ENCODE measurements at regions not wholly inside any gene's neighbourhood (a gene's known extent, or its start where the extent isn't known, plus 50 kb on each side); places are given as distances from the start of the nearest gene placed in this dataset.
"Not testable (repeated sequence)": the region's sequence is repeated elsewhere in the genome, so short reads cannot be mapped to it uniquely, and the experiment has no call there.

DNA sequence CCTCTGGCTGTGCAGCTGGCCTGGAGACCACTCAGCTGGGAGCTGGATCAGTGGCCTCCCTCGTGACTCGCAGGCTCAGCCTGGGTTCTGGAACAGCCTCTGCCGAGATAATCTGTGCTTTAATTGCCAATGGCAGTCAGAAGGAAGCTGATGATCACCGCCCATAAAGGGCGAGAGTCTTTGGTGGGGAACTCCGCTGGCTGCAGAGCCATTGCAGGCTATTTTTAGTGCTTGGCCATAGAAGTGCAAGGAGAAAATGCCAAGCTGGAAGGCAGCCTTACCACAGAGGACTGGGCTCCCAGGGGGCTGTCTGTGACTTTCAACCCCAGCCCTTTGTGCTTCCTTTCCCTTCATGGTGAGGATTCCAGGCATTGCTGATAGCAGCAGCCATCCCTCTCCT is 62.2 kb upstream of the TENM4 start:
- FAIRE-seq = no peak

DNA sequence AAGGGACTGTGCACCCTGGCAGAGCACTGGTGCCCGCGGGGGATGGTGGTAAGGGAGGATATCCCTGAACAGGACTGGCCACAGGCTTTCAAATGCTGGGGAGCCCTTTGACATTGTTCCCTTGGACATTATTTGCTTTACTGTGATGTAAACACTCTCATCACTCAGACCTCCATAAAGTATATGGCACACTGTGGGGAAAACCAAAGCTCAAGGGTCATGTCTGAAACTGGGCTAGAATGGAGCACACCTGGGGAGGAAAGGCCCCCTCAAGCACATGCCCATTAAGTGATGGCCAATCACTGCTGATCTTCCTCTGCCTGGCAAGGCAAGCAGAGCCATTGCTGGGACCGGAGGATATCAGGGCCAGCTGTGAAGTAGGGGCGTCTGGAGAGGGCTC is 60.9 kb upstream of the TENM4 start:
- no peak for FAIRE-seq

DNA sequence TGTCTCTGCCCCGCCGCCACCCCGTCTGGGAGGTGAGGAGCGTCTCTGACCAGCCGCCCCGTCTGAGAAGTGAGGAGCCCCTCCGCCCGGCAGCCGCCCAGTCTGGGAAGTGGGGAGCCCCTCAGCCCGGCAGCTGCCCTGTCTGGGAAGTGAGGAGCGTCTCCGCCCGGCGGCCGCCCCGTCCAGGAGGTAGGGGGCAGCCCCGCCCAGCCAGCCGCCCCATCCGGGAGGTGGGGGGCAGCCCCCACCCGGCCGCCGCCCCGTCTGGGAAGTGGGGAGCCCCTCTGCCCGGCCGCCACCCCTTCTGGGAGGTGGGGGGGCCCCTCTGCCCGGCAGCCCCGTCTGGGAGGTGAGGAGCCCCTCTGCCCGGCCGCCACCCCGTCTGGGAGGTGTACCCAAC is 59.1 kb upstream of the TENM4 start:
- not testable (repeated sequence) for FAIRE-seq

DNA sequence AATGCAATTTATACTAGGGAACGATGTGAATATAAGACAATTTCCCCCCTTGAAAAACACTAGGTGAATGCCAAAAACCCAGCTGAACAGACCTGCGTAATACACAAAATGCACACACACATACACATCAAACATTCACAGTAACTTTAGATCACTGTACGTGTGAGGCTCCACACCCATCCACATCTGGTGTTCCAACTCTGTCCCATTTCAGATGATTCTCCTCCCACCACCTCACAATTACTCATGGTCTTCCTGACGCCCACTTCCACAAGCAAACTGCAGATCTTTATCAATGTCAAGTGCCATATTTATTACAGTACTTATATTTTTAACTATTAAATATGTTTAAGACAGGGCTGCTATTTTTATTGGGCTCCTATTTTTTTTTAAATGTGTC is 57.8 kb upstream of the TENM4 start:
- FAIRE-seq = no peak

DNA sequence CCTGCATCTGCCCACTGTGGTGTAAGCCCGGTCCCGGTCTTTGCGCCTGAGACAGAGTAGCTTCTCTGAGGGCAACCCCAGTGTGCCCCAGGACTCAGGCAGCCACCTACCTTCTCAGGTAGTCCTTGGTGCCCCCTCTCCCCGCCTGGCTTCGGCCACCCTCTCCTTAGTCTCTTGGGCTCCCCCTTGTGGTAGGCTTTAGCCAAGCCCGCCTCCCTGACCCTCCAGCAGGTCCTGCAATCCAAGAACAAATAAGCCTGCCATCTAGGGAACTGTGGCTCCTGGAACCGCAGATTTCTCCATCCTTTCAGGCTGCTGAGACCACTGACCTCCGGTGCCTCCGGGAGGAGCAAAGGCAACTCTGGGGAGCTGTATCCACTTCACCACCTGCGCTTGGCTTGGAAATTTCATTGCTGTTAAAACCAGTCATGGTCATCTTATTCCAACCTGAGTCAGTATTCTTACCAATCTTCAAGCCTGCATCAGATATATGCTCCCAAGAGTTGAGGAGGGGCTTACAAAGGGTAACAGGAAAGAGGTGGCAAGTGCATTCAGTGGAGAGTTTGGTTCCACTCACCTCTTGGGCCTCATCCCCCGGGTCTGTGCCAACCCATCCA is 52.8 kb upstream of the TENM4 start:
- FAIRE-seq = no peak

DNA sequence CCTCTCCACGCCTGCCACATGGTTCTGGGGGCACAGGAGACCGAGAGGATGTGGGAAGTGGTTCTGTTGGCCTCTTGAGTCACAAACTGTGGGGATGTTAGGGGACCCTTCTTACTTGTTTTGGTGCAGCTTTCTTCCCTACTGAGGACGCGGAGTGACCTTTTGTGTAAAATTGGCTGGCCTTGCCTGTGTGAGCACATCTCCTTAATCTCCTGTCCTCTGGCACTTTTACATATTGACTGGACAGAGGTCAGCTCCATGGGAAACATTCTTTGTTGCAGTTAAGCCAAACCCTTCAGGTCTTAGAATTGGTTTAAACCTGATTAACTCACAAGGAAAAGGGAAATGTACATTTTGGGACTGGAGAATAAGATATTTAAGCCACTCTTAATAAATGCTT is 51.2 kb upstream of the TENM4 start:
- no peak for FAIRE-seq

Measured in TTC549 (cell line).